ENCODE measurements at regions not wholly inside any gene's neighbourhood (a gene's known extent, or its start where the extent isn't known, plus 50 kb on each side); places are given as distances from the start of the nearest gene placed in this dataset.

- CTCF ChIA-PET: interaction anchor here (2.2 kb wide), 1 partner anchor 12 kb away, joined by 9 read pairs; no protein-coding TSS in a partner anchor
- no peak overlapping the region for H3K4me3 Mint-ChIP-seq
- DNase-seq (no peak), ATAC-seq (no peak)
- no peak for TF ChIP-seq CTCF (IDR thresholded peaks at IDR 0.05)
- H3K4me1 Mint-ChIP-seq (ENCODE audit: low read depth): no peaks in the 10 kb centered on the region
- POLR2A ChIA-PET: no interaction called here
- intact Hi-C loops (cut with micrococcal nuclease): no loop called here
- H3K27me3 Mint-ChIP-seq: no peaks in the 10 kb centered on the region
- no peaks in the 10 kb centered on the region for H3K36me3 Mint-ChIP-seq (ENCODE audit: low read depth)
- H3K9me3 Mint-ChIP-seq: peaks cover 3% of the 10 kb centered on the region
- no peak overlapping the region for H3K27ac Mint-ChIP-seq
These were observed 253.7 kb downstream of the AASDHPPT start for GRCh38 chr11:106331176-106331575.

GRCh38 chr11:106333678-106334077 lies 256.2 kb downstream of the AASDHPPT start:
- Mint-ChIP-seq H3K27ac (no peak overlapping the region), H3K4me3 (no peak overlapping the region), H3K4me1 (ENCODE audit: low read depth) (no peaks in the 10 kb centered on the region), H3K36me3 (ENCODE audit: low read depth) (no peaks in the 10 kb centered on the region), H3K9me3 (peaks cover 3% of the 10 kb centered on the region), H3K27me3 (no peaks in the 10 kb centered on the region)
- ATAC-seq (no peak), DNase-seq (no peak)
- TF ChIP-seq CTCF (IDR thresholded peaks at IDR 0.05): no peak
- intact Hi-C loops (cut with micrococcal nuclease): no loop called here
- ChIA-PET POLR2A (no interaction called here), CTCF (no interaction called here)

- no peaks in the 10 kb centered on the region for H3K36me3 Mint-ChIP-seq (ENCODE audit: low read depth)
- H3K27ac Mint-ChIP-seq: no peak overlapping the region
- no peaks in the 10 kb centered on the region for H3K27me3 Mint-ChIP-seq
- DNase-seq (no peak), ATAC-seq (no peak)
- no peak overlapping the region for H3K4me3 Mint-ChIP-seq
- ChIA-PET CTCF (no interaction called here), POLR2A (no interaction called here)
- H3K9me3 Mint-ChIP-seq: no peaks in the 10 kb centered on the region
- intact Hi-C loops (cut with micrococcal nuclease): no loop called here
- no peaks in the 10 kb centered on the region for H3K4me1 Mint-ChIP-seq (ENCODE audit: low read depth)
- no peak for TF ChIP-seq CTCF (IDR thresholded peaks at IDR 0.05)
These were observed 266.9 kb downstream of the AASDHPPT start for GRCh38 chr11:106344394-106344793.

- H3K36me3 Mint-ChIP-seq (ENCODE audit: low read depth): no peaks in the 10 kb centered on the region
- ATAC-seq: no peak
- no peaks in the 10 kb centered on the region for H3K4me1 Mint-ChIP-seq (ENCODE audit: low read depth)
- no peaks in the 10 kb centered on the region for H3K9me3 Mint-ChIP-seq
- DNase-seq: no peak
- H3K27me3 Mint-ChIP-seq: no peaks in the 10 kb centered on the region
- H3K4me3 Mint-ChIP-seq: no peak overlapping the region
- ChIA-PET POLR2A (no interaction called here), CTCF (no interaction called here)
- H3K27ac Mint-ChIP-seq: no peak overlapping the region
- TF ChIP-seq CTCF (IDR thresholded peaks at IDR 0.05): no peak
- intact Hi-C loops (cut with micrococcal nuclease): no loop called here
These were observed 267.5 kb downstream of the AASDHPPT start for GRCh38 chr11:106344966-106345365.

- TF ChIP-seq CTCF (IDR thresholded peaks at IDR 0.05): no peak
- H3K27ac Mint-ChIP-seq: no peak overlapping the region
- intact Hi-C loops (cut with micrococcal nuclease): no loop called here
- ATAC-seq (no peak), DNase-seq (no peak)
- CTCF ChIA-PET: no interaction called here
- H3K9me3 Mint-ChIP-seq: no peaks in the 10 kb centered on the region
- H3K4me3 Mint-ChIP-seq: no peak overlapping the region
- no peaks in the 10 kb centered on the region for H3K27me3 Mint-ChIP-seq
- POLR2A ChIA-PET: no interaction called here
- H3K4me1 Mint-ChIP-seq (ENCODE audit: low read depth): no peaks in the 10 kb centered on the region
- H3K36me3 Mint-ChIP-seq (ENCODE audit: low read depth): no peaks in the 10 kb centered on the region
These were observed 275.6 kb downstream of the AASDHPPT start for GRCh38 chr11:106353031-106353430.

All from activated CD8-positive, alpha-beta T cell treated with anti-CD3 and anti-CD28 coated beads for 36 hours (primary cell).